SK-N-SH treated with all-trans-retinoic acid at 6 μM for 48 hours (cell line): ENCODE measurements at regions not wholly inside any gene's neighbourhood (a gene's known extent, or its start where the extent isn't known, plus 50 kb on each side); places are given as distances from the start of the nearest gene placed in this dataset.

Experiments used
- CSDC2 ChIP-seq: fragments of 250-450 bp; sonication (Bioruptor Pico); IDR thresholded peaks from 2 replicates; pipeline ENCODE4 v1.5.0; 2020; ENCODE audit warnings: mild to moderate bottlenecking, moderate library complexity
- ZFP30 ChIP-seq: fragments of 450-650 bp; formaldehyde crosslinking; IDR thresholded peaks from 2 replicates; pipeline ENCODE4 v1.5.0; 2022; ENCODE audit warnings: mild to moderate bottlenecking, moderate library complexity
- ZNF565 ChIP-seq: fragments of 450-650 bp; formaldehyde crosslinking; conservative IDR thresholded peaks from 2 replicates; pipeline ENCODE4 v1.5.0; 2020; ENCODE audit warnings: low read depth, mild to moderate bottlenecking, moderate library complexity

DNA sequence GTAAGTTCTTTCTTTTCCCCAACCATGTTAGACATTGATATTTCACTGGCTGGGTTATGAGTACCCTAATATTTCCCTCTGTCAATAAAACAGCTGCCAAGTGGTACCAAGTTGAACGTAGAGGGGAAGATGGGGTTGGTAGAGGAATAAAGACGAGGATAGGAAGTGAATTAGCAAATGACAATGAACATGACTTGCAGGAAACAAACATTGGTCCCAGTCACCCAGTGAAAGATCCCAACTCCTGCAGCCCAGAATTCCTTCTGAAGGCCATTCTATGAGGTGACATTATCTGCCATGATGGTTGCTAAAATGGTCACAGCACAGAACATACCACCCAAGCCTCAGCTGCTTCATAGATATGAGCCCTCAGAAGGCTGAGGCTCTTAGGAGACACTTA, 159.0 kb upstream of the CTNNB1 start:
- TF ChIP-seq ZFP30 (CRISPR knock-in tag) (no peak), CSDC2 (CRISPR knock-in tag) (no peak), ZNF565 (CRISPR knock-in tag) (no peak)
